MM.1S (cell line): ENCODE measurements at regions not wholly inside any gene's neighbourhood (a gene's known extent, or its start where the extent isn't known, plus 50 kb on each side); places are given as distances from the start of the nearest gene placed in this dataset.
A peak's percentile ranks its signal among the peaks of the same experiment; 100 is the strongest.

Source experiments
- DNase-seq: peaks from one replicate; pipeline ENCODE4 v3.0.0-alpha.2; 2015
- H2AFZ ChIP-seq: fragments of 300-600 bp; sonication (generic); 2 replicates; pipeline ENCODE4 v1.6.0; 2016; ENCODE audit warnings: antibody characterized with exemption, low read length
- H3F3A ChIP-seq: fragments of 300-600 bp; sonication (generic); 2 replicates; pipeline ENCODE4 v1.6.1; 2016; ENCODE audit warnings: mild to moderate bottlenecking, antibody characterized with exemption, low read length, moderate library complexity, mixed read lengths; ENCODE audit not compliant: insufficient read depth
- H3K27ac ChIP-seq: fragments of 300-600 bp; sonication (generic); 2 replicates; pipeline ENCODE4 v1.5.1; 2016; ENCODE audit warnings: mild to moderate bottlenecking, low read length
- H3K27me3 ChIP-seq: fragments of 300-600 bp; sonication (generic); replicated peaks from 2 replicates; pipeline ENCODE4 v1.6.0; 2016; ENCODE audit warnings: low read length; ENCODE audit not compliant: insufficient read depth
- H3K36me3 ChIP-seq: fragments of 300-600 bp; sonication (generic); replicated peaks from 2 replicates; pipeline ENCODE4 v1.6.1; 2016; ENCODE audit warnings: mild to moderate bottlenecking, low read length, mixed read lengths; ENCODE audit not compliant: insufficient read depth
- H3K4me1 ChIP-seq: fragments of 300-600 bp; sonication (generic); 2 replicates; pipeline ENCODE4 v1.6.1; 2016; ENCODE audit warnings: low read length, mixed read lengths
- H3K4me2 ChIP-seq: fragments of 300-600 bp; sonication (generic); 2 replicates; pipeline ENCODE4 v1.6.0; 2016; ENCODE audit warnings: low read depth, low read length
- H3K4me3 ChIP-seq: fragments of 300-600 bp; sonication (generic); 2 replicates; pipeline ENCODE4 v1.5.1; 2016; ENCODE audit warnings: low read length, mixed read lengths
- H3K79me2 ChIP-seq: fragments of 300-600 bp; sonication (generic); 2 replicates; pipeline ENCODE4 v1.6.1; 2016; ENCODE audit warnings: mixed run types, low read length, mixed read lengths
- H3K9ac ChIP-seq: fragments of 300-600 bp; sonication (generic); 2 replicates; pipeline ENCODE4 v1.6.1; 2016; ENCODE audit warnings: low read length, mixed read lengths
- H3K9me2 ChIP-seq: fragments of 300-600 bp; sonication (generic); replicated peaks from 2 replicates; pipeline ENCODE4 v1.6.1; 2016; ENCODE audit warnings: mild to moderate bottlenecking, low read length, mixed read lengths; ENCODE audit not compliant: insufficient read depth
- H3K9me3 ChIP-seq: fragments of 300-600 bp; sonication (generic); replicated peaks from 2 replicates; pipeline ENCODE4 v1.6.1; 2016; ENCODE audit warnings: mild to moderate bottlenecking, low read length, mixed read lengths; ENCODE audit not compliant: insufficient read depth
- H4K20me1 ChIP-seq: fragments of 300-600 bp; sonication (generic); 2 replicates; pipeline ENCODE4 v1.6.1; 2016; ENCODE audit warnings: mild to moderate bottlenecking, low read length, moderate library complexity, mixed read lengths; ENCODE audit not compliant: insufficient read depth
- CTCF ChIP-seq: fragments of 300-600 bp; sonication (generic); IDR thresholded peaks from 2 replicates; pipeline ENCODE4 v1.5.1; 2016; ENCODE audit warnings: antibody characterized with exemption, low read length, mixed read lengths
- EZH2 ChIP-seq: fragments of 300-600 bp; sonication (generic); optimal IDR thresholded peaks from 2 replicates; pipeline ENCODE3; 2017; ENCODE audit warnings: low read depth, mild to moderate bottlenecking, antibody characterized with exemption, low read length, mixed read lengths
- EZH2phosphoT487 ChIP-seq: fragments of 300-600 bp; sonication (generic); IDR thresholded peaks from 2 replicates; pipeline ENCODE4 v1.6.1; 2018; ENCODE audit warnings: antibody characterized with exemption, low read length

DNA sequence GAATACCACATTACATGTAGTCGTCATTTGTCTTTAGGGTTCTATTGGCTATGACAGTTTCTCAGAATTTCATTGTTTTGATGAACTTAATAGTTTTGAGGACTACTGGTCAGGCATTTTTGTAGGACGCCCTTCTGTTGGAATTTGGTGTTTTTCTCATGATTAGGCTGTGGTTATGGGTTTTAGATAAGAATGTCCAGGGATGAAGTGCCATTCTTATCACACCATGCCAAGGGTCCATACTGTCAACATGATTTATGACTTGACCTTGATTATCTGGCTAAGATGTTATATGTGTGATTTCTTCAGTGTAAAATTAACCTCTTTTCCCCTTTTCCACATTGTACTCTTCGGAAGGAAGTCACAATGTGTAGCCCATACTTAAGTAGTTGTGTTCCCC, 135.3 kb downstream of the DIPK2A start:
- H2AFZ ChIP-seq, result no peak overlapping the region
- no peak overlapping the region for H3K9ac ChIP-seq
- no peak for TF ChIP-seq EZH2phosphoT487
- TF ChIP-seq CTCF, result no peak
- no peak for TF ChIP-seq EZH2
- no peak overlapping the region for H3K27ac ChIP-seq
- H3K4me1 ChIP-seq, result peaks cover 5% of the 10 kb centered on the region
- H3F3A ChIP-seq, result no peaks in the 10 kb centered on the region
- no peaks in the 10 kb centered on the region for H3K27me3 ChIP-seq
- no peak overlapping the region for H3K4me3 ChIP-seq
- H3K9me2 ChIP-seq, result no peaks in the 10 kb centered on the region
- no peak overlapping the region for H3K4me2 ChIP-seq
- H4K20me1 ChIP-seq, result no peaks in the 10 kb centered on the region
- no peaks in the 10 kb centered on the region for H3K79me2 ChIP-seq
- DNase-seq, result no peak
- H3K9me3 ChIP-seq, result no peaks in the 10 kb centered on the region
- H3K36me3 ChIP-seq, result no peaks in the 10 kb centered on the region

GRCh38 chr3:144107923-144108322, 136.3 kb downstream of the DIPK2A start:
- H4K20me1 ChIP-seq, result no peaks in the 10 kb centered on the region
- TF ChIP-seq CTCF (no peak), EZH2 (no peak), EZH2phosphoT487 (no peak)
- no peaks in the 10 kb centered on the region for H3K36me3 ChIP-seq
- H3K9ac ChIP-seq, result no peak overlapping the region
- no peaks in the 10 kb centered on the region for H3K79me2 ChIP-seq
- no peaks in the 10 kb centered on the region for H3K9me2 ChIP-seq
- H2AFZ ChIP-seq, result no peak overlapping the region
- H3F3A ChIP-seq, result no peaks in the 10 kb centered on the region
- no peak overlapping the region for H3K27ac ChIP-seq
- no peak overlapping the region for H3K4me3 ChIP-seq
- no peak overlapping the region for H3K4me2 ChIP-seq
- no peaks in the 10 kb centered on the region for H3K9me3 ChIP-seq
- H3K27me3 ChIP-seq, result no peaks in the 10 kb centered on the region
- peaks cover 5% of the 10 kb centered on the region for H3K4me1 ChIP-seq
- DNase-seq, result no peak

DNA sequence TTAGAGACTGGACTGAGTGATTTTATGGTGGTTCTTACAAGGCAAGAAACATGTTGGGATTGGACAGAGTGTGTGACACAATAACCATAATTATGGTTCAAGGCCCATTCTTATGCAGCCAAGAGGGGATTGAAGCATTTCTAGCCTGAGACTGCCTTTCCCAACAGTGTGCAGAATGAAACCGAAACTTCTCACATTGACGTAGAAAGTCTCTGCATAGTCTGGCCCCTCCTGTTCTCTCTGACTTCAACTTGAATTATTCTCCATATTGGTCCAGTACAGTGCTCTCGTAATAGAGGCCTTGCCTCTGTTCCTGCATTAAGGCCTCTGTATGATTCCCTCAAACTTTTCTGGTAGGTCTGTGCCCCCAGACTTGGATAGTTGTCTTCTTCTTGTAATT, 138.3 kb downstream of the DIPK2A start:
- H3K4me1 ChIP-seq, result peaks cover 8% of the 10 kb centered on the region
- peak overlapping the region; percentile 8; the same call in 1 of the 2 replicates for H2AFZ ChIP-seq
- no peaks in the 10 kb centered on the region for H3K27me3 ChIP-seq
- H4K20me1 ChIP-seq, result no peaks in the 10 kb centered on the region
- H3K9ac ChIP-seq, result no peak overlapping the region
- H3K9me3 ChIP-seq, result no peaks in the 10 kb centered on the region
- H3K4me3 ChIP-seq, result no peak overlapping the region
- no peaks in the 10 kb centered on the region for H3K36me3 ChIP-seq
- no peaks in the 10 kb centered on the region for H3K9me2 ChIP-seq
- no peak for TF ChIP-seq CTCF
- no peak for TF ChIP-seq EZH2phosphoT487
- no peak for TF ChIP-seq EZH2
- peak; percentile 82 for DNase-seq
- no peaks in the 10 kb centered on the region for H3F3A ChIP-seq
- no peaks in the 10 kb centered on the region for H3K79me2 ChIP-seq
- H3K27ac ChIP-seq, result peak overlapping the region; percentile 51; the same call in 1 of the 2 replicates
- peak overlapping the region; percentile 19; the same call in 1 of the 2 replicates for H3K4me2 ChIP-seq
